MM.1S (cell line): ENCODE measurements at regions not wholly inside any gene's neighbourhood (a gene's known extent, or its start where the extent isn't known, plus 50 kb on each side); places are given as distances from the start of the nearest gene placed in this dataset.

Experiments used
- EZH2 ChIP-seq: fragments of 300-600 bp; sonication (generic); optimal IDR thresholded peaks from 2 replicates; pipeline ENCODE3; 2017; ENCODE audit warnings: low read depth, mild to moderate bottlenecking, antibody characterized with exemption, low read length, mixed read lengths
- EZH2phosphoT487 ChIP-seq: fragments of 300-600 bp; sonication (generic); IDR thresholded peaks from 2 replicates; pipeline ENCODE4 v1.6.1; 2018; ENCODE audit warnings: antibody characterized with exemption, low read length
- TF ChIP-seq, protein P1 (sequence below): fragments of 300-600 bp; sonication (generic); IDR thresholded peaks from 2 replicates; pipeline ENCODE4 v1.5.1; 2016; ENCODE audit warnings: antibody characterized with exemption, low read length, mixed read lengths

DNA sequence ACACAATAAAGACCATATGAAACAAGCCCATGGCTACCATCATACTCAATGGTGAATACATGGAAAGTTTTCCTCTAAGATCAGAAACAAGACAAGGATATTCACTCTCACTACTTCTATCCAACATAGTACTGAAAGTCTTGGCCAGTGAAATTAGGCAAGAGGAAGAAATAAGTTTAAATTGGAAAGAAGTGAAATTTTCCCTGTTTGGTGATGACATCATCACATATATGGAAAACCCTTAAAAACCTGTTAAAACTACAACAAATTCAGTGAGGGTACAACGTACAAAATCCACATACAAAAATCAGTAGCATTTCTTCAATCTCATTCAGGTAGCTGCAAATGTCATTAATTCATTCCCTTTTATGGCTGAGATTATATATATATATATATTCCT is 164.0 kb upstream of the IRS4 start:
- TF ChIP-seq, protein P1, sequence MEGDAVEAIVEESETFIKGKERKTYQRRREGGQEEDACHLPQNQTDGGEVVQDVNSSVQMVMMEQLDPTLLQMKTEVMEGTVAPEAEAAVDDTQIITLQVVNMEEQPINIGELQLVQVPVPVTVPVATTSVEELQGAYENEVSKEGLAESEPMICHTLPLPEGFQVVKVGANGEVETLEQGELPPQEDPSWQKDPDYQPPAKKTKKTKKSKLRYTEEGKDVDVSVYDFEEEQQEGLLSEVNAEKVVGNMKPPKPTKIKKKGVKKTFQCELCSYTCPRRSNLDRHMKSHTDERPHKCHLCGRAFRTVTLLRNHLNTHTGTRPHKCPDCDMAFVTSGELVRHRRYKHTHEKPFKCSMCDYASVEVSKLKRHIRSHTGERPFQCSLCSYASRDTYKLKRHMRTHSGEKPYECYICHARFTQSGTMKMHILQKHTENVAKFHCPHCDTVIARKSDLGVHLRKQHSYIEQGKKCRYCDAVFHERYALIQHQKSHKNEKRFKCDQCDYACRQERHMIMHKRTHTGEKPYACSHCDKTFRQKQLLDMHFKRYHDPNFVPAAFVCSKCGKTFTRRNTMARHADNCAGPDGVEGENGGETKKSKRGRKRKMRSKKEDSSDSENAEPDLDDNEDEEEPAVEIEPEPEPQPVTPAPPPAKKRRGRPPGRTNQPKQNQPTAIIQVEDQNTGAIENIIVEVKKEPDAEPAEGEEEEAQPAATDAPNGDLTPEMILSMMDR: no peak
- TF ChIP-seq EZH2phosphoT487 (no peak), EZH2 (no peak)
